Mesendoderm (in vitro differentiated cells): ENCODE measurements at regions not wholly inside any gene's neighbourhood (a gene's known extent, or its start where the extent isn't known, plus 50 kb on each side); places are given as distances from the start of the nearest gene placed in this dataset.

ENCODE experiments used
- DNase-seq: peaks from one replicate; pipeline ENCODE4 v3.0.0; 2013
- H2AK5ac ChIP-seq: 2 replicates; pipeline ENCODE4 v1.6.1; 2013; ENCODE audit warnings: low read length, inconsistent platforms
- H2BK120ac ChIP-seq: 2 replicates; pipeline ENCODE4 v1.6.1; 2013; ENCODE audit warnings: low read depth, mild to moderate bottlenecking, low read length, moderate library complexity, mixed read lengths
- H2BK15ac ChIP-seq: replicated peaks from 2 replicates; pipeline ENCODE4 v1.6.1; 2013; ENCODE audit warnings: low read depth, mild to moderate bottlenecking, moderate library complexity
- H2BK5ac ChIP-seq: 2 replicates; pipeline ENCODE4 v1.6.1; 2013; ENCODE audit warnings: low read length, inconsistent platforms
- H3K18ac ChIP-seq: 2 replicates; pipeline ENCODE4 v1.6.1; 2013; ENCODE audit warnings: mild to moderate bottlenecking, low read length, mixed read lengths
- H3K23ac ChIP-seq: one replicate; pipeline ENCODE4 v1.6.1; 2013; ENCODE audit warnings: low read length
- H3K27ac ChIP-seq: 2 replicates; pipeline ENCODE4 v1.5.1; 2013; ENCODE audit warnings: low read depth, mild to moderate bottlenecking, inconsistent platforms, low read length, moderate library complexity
- H3K27me3 ChIP-seq: 2 replicates; pipeline ENCODE4 v1.6.1; 2013; ENCODE audit warnings: low read length, control low read depth, mild to moderate bottlenecking, inconsistent platforms; ENCODE audit not compliant: insufficient read depth, poor library complexity
- H3K36me3 ChIP-seq: 2 replicates; pipeline ENCODE4 v1.6.1; 2013; ENCODE audit warnings: low read length, inconsistent platforms; ENCODE audit not compliant: control insufficient read depth, insufficient read depth
- H3K4ac ChIP-seq: one replicate; pipeline ENCODE4 v1.6.1; 2013; ENCODE audit warnings: low read depth, mild to moderate bottlenecking, low read length, moderate library complexity
- H3K4me1 ChIP-seq: 2 replicates; pipeline ENCODE4 v1.6.1; 2013; ENCODE audit warnings: low read depth, low read length, inconsistent platforms; ENCODE audit not compliant: control insufficient read depth
- H3K4me2 ChIP-seq: 2 replicates; pipeline ENCODE4 v1.6.1; 2013; ENCODE audit warnings: low read length
- H3K4me3 ChIP-seq: 2 replicates; pipeline ENCODE4 v1.5.1; 2013; ENCODE audit warnings: mild to moderate bottlenecking, low read length
- H3K56ac ChIP-seq: one replicate; pipeline ENCODE4 v1.6.1; 2013; ENCODE audit warnings: low read length
- H3K79me1 ChIP-seq: 2 replicates; pipeline ENCODE4 v1.6.1; 2013; ENCODE audit warnings: low read length, inconsistent platforms
- H3K79me2 ChIP-seq: 2 replicates; pipeline ENCODE4 v1.6.1; 2013; ENCODE audit warnings: mild to moderate bottlenecking, low read length; ENCODE audit not compliant: control insufficient read depth, insufficient read depth
- H3K9ac ChIP-seq: 2 replicates; pipeline ENCODE4 v1.6.1; 2013; ENCODE audit warnings: low read length, inconsistent platforms
- H4K5ac ChIP-seq: one replicate; pipeline ENCODE4 v1.6.1; 2013; ENCODE audit warnings: low read length
- H4K8ac ChIP-seq: one replicate; pipeline ENCODE4 v1.6.1; 2013; ENCODE audit warnings: low read depth, mild to moderate bottlenecking, control low read depth, low read length, moderate library complexity
- WGBS: extraction: QIAGEN DNeasy Blood & Tissue Kit; methylation state at CpG from one replicate; pipeline ENCODE4 v1.1.7; 2013; ENCODE audit warnings: low lambda C conversion rate, missing lambda C conversion rate; ENCODE audit not compliant: insufficient coverage; ENCODE audit errors: extremely low coverage; 5-methylcytosine and 5-hydroxymethylcytosine counted together

DNA sequence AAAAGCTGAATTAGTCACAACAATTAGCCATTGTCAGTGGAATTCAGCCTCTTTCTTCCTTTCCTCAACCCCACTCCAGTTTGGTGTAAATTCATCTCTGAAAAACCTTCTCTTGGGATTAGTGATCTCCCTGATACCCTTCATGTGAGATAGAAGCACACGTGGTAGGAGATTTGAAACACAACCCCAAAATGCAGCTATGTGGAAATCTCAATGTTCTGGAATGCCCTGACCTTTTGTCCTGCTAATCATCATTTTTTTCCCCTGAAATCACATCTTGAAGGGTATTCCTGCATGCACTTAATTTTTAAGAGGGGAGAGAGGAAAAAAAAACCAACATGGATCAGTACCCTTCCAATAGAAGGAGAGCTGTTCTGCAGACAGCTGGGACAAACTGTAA, 612.6 kb downstream of the EBF1 start:
- Histone ChIP-seq H3K9ac (no peak overlapping the region), H3K79me1 (no peaks in the 10 kb centered on the region), H3K27me3 (no peaks in the 10 kb centered on the region), H2BK15ac (no peak overlapping the region), H4K8ac (no peak overlapping the region), H3K79me2 (no peaks in the 10 kb centered on the region), H3K23ac (no peak overlapping the region), H3K18ac (no peak overlapping the region), H3K4me3 (no peak overlapping the region), H3K36me3 (no peaks in the 10 kb centered on the region), H2BK120ac (no peak overlapping the region), H3K4me2 (no peak overlapping the region), H4K5ac (no peak overlapping the region), H2BK5ac (no peak overlapping the region), H3K27ac (no peak overlapping the region), H3K4ac (no peak overlapping the region), H3K4me1 (no peaks in the 10 kb centered on the region), H2AK5ac (no peak overlapping the region), H3K56ac (no peak overlapping the region)
- WGBS: no CpG with 5 or more reads among the region's 1 CpG
- DNase-seq: peak; percentile 21

- no peak overlapping the region for H4K8ac ChIP-seq
- H3K27me3 ChIP-seq: no peaks in the 10 kb centered on the region
- H3K4me2 ChIP-seq: no peak overlapping the region
- no peak overlapping the region for H3K23ac ChIP-seq
- H2BK15ac ChIP-seq: no peak overlapping the region
- no peak overlapping the region for H3K27ac ChIP-seq
- no peak overlapping the region for H2BK5ac ChIP-seq
- no peak overlapping the region for H2BK120ac ChIP-seq
- no CpG with 5 or more reads among the region's 3 CpGs for WGBS
- no peak overlapping the region for H3K4me3 ChIP-seq
- H3K79me1 ChIP-seq: no peaks in the 10 kb centered on the region
- H3K4ac ChIP-seq: no peak overlapping the region
- no peak overlapping the region for H3K56ac ChIP-seq
- H3K9ac ChIP-seq: no peak overlapping the region
- H3K79me2 ChIP-seq: no peaks in the 10 kb centered on the region
- no peaks in the 10 kb centered on the region for H3K4me1 ChIP-seq
- H3K36me3 ChIP-seq: no peaks in the 10 kb centered on the region
- no peak overlapping the region for H3K18ac ChIP-seq
- no peak overlapping the region for H2AK5ac ChIP-seq
- no peak for DNase-seq
- H4K5ac ChIP-seq: no peak overlapping the region
These were observed 613.1 kb downstream of the EBF1 start for GRCh38 chr5:158486566-158486965.

GRCh38 chr5:158485604-158486081, 614.1 kb downstream of the EBF1 start:
- H3K18ac ChIP-seq: no peak overlapping the region
- no CpG with 5 or more reads among the region's 6 CpGs for WGBS
- H3K4me1 ChIP-seq: no peaks in the 10 kb centered on the region
- no peak overlapping the region for H2BK120ac ChIP-seq
- H3K4ac ChIP-seq: no peak overlapping the region
- DNase-seq: peak; percentile 10
- no peak overlapping the region for H4K8ac ChIP-seq
- no peak overlapping the region for H3K4me3 ChIP-seq
- H3K9ac ChIP-seq: no peak overlapping the region
- H3K27ac ChIP-seq: no peak overlapping the region
- no peak overlapping the region for H2BK5ac ChIP-seq
- no peak overlapping the region for H3K56ac ChIP-seq
- H2AK5ac ChIP-seq: no peak overlapping the region
- no peaks in the 10 kb centered on the region for H3K79me2 ChIP-seq
- H3K27me3 ChIP-seq: no peaks in the 10 kb centered on the region
- no peak overlapping the region for H3K23ac ChIP-seq
- H3K36me3 ChIP-seq: no peaks in the 10 kb centered on the region
- H3K4me2 ChIP-seq: no peak overlapping the region
- H4K5ac ChIP-seq: no peak overlapping the region
- no peak overlapping the region for H2BK15ac ChIP-seq
- no peaks in the 10 kb centered on the region for H3K79me1 ChIP-seq

DNA sequence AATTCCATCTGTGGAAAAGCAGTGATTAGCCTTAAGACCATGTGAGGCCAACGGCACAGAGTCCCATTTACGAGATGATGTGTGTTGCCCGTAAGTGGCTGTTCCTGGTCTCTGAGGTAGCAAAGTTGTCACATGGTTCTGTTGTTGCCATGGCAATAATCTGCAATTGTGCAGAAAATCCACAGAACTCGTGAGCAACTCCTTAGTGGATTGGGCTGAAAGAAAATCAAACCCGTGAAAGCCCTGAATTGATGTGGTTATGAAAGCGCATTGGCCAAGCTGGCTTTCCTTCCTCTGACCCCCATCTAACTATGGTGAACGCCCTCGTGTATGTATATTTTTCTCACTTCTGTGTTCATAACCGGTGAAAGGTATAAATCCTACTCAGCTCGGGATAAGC, 614.7 kb downstream of the EBF1 start:
- Histone ChIP-seq H3K4ac (no peak overlapping the region), H3K79me2 (no peaks in the 10 kb centered on the region), H2BK120ac (no peak overlapping the region), H3K4me2 (no peak overlapping the region), H2BK5ac (no peak overlapping the region), H4K8ac (no peak overlapping the region), H3K9ac (no peak overlapping the region), H3K27ac (no peak overlapping the region), H4K5ac (no peak overlapping the region), H3K18ac (no peak overlapping the region), H2AK5ac (no peak overlapping the region), H3K36me3 (no peaks in the 10 kb centered on the region), H3K4me1 (no peaks in the 10 kb centered on the region), H3K23ac (no peak overlapping the region), H2BK15ac (no peak overlapping the region), H3K56ac (no peak overlapping the region), H3K27me3 (no peaks in the 10 kb centered on the region), H3K4me3 (no peak overlapping the region), H3K79me1 (no peaks in the 10 kb centered on the region)
- peak; percentile 18 for DNase-seq
- WGBS: no CpG with 5 or more reads among the region's 10 CpGs

DNA sequence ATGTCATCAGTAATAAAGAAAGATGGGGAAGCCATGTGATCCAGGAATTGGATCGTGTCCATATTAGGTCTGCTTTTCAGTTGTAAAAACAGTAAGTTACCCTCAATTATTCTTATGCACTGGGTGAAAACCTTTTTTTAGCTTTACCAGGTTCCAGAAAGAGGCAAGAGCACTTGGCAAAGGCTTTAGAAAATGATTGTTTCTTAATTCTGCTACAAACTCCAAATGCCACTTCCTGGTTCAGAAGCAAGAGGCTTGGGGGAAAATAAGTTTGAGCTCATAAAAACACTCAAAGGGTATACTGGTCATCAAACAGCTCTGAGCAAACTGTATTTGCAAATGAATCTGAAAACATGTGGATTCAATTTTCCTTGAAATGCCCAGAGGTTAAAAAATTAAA, 615.6 kb downstream of the EBF1 start:
- H2BK15ac ChIP-seq: no peak overlapping the region
- WGBS: no CpG with 5 or more reads among the region's 1 CpG
- H3K4ac ChIP-seq: no peak overlapping the region
- H3K56ac ChIP-seq: no peak overlapping the region
- H3K36me3 ChIP-seq: no peaks in the 10 kb centered on the region
- H3K27me3 ChIP-seq: no peaks in the 10 kb centered on the region
- H3K79me2 ChIP-seq: no peaks in the 10 kb centered on the region
- no peak overlapping the region for H3K27ac ChIP-seq
- H4K8ac ChIP-seq: no peak overlapping the region
- H3K18ac ChIP-seq: no peak overlapping the region
- H3K79me1 ChIP-seq: no peaks in the 10 kb centered on the region
- H3K4me1 ChIP-seq: no peaks in the 10 kb centered on the region
- no peak overlapping the region for H3K23ac ChIP-seq
- H2AK5ac ChIP-seq: no peak overlapping the region
- no peak overlapping the region for H4K5ac ChIP-seq
- H3K9ac ChIP-seq: no peak overlapping the region
- no peak overlapping the region for H3K4me2 ChIP-seq
- no peak for DNase-seq
- no peak overlapping the region for H2BK5ac ChIP-seq
- no peak overlapping the region for H2BK120ac ChIP-seq
- H3K4me3 ChIP-seq: no peak overlapping the region

GRCh38 chr5:158483281-158483860, 616.3 kb downstream of the EBF1 start:
- Histone ChIP-seq H3K4me1 (no peaks in the 10 kb centered on the region), H3K4me3 (no peak overlapping the region), H4K8ac (no peak overlapping the region), H2BK5ac (no peak overlapping the region), H3K18ac (no peak overlapping the region), H3K56ac (no peak overlapping the region), H3K79me1 (no peaks in the 10 kb centered on the region), H3K9ac (no peak overlapping the region), H3K27me3 (no peaks in the 10 kb centered on the region), H3K4ac (no peak overlapping the region), H3K23ac (no peak overlapping the region), H3K4me2 (no peak overlapping the region), H3K36me3 (no peaks in the 10 kb centered on the region), H2BK120ac (no peak overlapping the region), H3K79me2 (no peaks in the 10 kb centered on the region), H2BK15ac (no peak overlapping the region), H2AK5ac (no peak overlapping the region), H4K5ac (no peak overlapping the region), H3K27ac (no peak overlapping the region)
- peak; percentile 19 for DNase-seq
- WGBS: no CpG with 5 or more reads among the region's 6 CpGs
